ENCODE measurements at regions not wholly inside any gene's neighbourhood (a gene's known extent, or its start where the extent isn't known, plus 50 kb on each side); places are given as distances from the start of the nearest gene placed in this dataset.

DNA sequence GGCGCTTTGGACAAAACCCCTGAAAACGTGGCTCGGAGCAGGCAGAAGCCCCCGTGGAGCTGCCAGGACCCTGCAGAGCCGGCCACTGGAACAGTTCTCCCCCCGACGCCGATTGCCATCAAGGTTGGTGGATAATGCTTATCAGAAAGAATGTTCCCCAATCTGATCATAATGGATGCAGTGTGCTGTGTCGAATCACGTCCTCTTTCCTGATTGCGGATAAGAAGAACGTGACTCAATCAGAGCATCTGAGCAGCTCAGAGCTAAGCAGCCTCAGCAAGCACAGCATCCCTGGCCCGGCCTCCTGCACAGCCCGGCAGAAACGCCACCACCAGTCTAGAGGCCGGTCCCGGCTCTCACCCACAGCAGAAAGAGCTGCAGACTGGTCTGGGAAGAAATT, 488.0 kb downstream of the EIPR1 start:
- Mint-ChIP-seq H3K36me3 (ENCODE audit: low read depth) (no peaks in the 10 kb centered on the region), H3K9me3 (no peaks in the 10 kb centered on the region), H3K27me3 (peaks cover 23% of the 10 kb centered on the region), H3K27ac (no peak overlapping the region), H3K4me3 (no peak overlapping the region), H3K4me1 (ENCODE audit: low read depth) (no peaks in the 10 kb centered on the region)
- POLR2A ChIA-PET = no interaction called here
- Histone ChIP-seq H3K4me1 (ENCODE audit: insufficient read depth, low read length) (no peaks in the 10 kb centered on the region), H3K9me3 (ENCODE audit: control insufficient read depth in 1 of 2, insufficient read depth in 1 of 2, low read length in 2 of 2) (no peaks in the 10 kb centered on the region), H3K27ac (ENCODE audit: low read depth in 1 of 2, low read length in 2 of 2) (no peak overlapping the region), H3K36me3 (ENCODE audit: insufficient read depth, low read length) (no peaks in the 10 kb centered on the region), H3K27me3 (ENCODE audit: control insufficient read depth in 1 of 2, insufficient read depth in 2 of 2, low read length in 2 of 2) (peaks cover 0 to 2% of the 10 kb centered on the region in 2 experiments), H3K4me3 (ENCODE audit: low read length) (no peak overlapping the region)
- intact Hi-C loops (cut with DNase I, micrococcal nuclease) = no loop called here
- CTCF ChIA-PET = no interaction called here
- no peak for DNase-seq
- TF ChIP-seq, protein P1, sequence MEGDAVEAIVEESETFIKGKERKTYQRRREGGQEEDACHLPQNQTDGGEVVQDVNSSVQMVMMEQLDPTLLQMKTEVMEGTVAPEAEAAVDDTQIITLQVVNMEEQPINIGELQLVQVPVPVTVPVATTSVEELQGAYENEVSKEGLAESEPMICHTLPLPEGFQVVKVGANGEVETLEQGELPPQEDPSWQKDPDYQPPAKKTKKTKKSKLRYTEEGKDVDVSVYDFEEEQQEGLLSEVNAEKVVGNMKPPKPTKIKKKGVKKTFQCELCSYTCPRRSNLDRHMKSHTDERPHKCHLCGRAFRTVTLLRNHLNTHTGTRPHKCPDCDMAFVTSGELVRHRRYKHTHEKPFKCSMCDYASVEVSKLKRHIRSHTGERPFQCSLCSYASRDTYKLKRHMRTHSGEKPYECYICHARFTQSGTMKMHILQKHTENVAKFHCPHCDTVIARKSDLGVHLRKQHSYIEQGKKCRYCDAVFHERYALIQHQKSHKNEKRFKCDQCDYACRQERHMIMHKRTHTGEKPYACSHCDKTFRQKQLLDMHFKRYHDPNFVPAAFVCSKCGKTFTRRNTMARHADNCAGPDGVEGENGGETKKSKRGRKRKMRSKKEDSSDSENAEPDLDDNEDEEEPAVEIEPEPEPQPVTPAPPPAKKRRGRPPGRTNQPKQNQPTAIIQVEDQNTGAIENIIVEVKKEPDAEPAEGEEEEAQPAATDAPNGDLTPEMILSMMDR (IDR thresholded peaks at IDR 0.05) = no peak
- no peak for ATAC-seq (ENCODE audit: poor library complexity)

DNA sequence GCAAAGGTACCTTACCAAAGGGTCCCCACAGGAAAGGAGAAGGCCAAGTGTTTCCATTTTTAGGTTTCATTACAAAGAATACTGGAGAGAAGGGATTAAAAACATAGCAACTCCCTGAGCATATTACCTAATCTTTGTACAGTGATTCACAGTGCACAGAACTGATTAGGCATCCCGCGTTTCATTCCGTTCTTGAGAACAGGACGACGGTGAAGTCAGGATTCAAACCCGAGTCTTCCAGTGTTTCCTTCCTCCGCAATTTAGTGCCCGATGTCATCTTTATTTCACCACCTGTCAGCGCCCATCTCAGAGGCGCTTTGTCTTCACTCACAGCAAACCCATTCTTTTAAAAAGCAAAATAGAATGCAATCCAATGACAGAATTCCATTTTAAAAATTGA, 488.5 kb downstream of the EIPR1 start:
- H3K27ac Mint-ChIP-seq = no peak overlapping the region
- intact Hi-C loops (cut with DNase I, micrococcal nuclease) = no loop called here

DNA sequence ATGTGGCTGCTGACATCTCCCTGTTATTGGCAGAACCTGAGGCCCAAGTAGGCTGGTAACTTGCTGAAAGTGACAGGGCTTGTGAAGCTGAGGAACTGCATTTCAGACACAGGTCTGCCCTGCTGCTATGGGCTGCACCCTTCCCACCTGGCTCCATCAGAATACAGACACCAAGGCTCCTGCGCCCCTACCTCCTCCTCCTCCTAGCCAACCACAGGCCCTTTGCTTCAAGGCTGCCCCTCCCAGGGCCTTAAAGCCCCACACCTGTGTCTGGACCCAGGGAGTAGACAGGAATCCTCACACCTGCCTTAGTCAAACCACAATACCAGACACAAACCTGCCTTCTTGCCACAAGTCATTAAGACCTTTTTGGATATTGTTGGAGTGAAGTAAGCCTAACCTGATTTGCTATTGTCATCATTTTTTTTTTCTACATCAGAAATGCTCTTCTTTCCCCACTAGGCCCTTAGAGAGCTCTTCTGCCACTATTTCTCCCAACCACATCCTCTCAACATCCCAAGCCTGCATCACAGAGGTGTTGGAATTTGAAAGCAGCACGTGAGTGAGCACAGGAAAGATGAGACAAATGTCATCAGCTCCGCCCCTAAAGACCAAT, 489.7 kb downstream of the EIPR1 start:
- H3K4me1 ChIP-seq (ENCODE audit: insufficient read depth, low read length) = no peaks in the 10 kb centered on the region
- no peak overlapping the region for H3K27ac Mint-ChIP-seq

More for the DNA sequence above, 488.5 kb downstream of the EIPR1 start:
- no peaks in the 10 kb centered on the region for H3K36me3 ChIP-seq (ENCODE audit: insufficient read depth, low read length)
- DNase-seq = no peak
- H3K4me1 ChIP-seq (ENCODE audit: insufficient read depth, low read length) = no peaks in the 10 kb centered on the region
- no peaks in the 10 kb centered on the region for H3K9me3 Mint-ChIP-seq
- H3K27me3 Mint-ChIP-seq = peaks cover 23% of the 10 kb centered on the region
- H3K27me3 ChIP-seq (ENCODE audit: control insufficient read depth in 1 of 2, insufficient read depth in 2 of 2, low read length in 2 of 2) = peaks cover 0 to 2% of the 10 kb centered on the region in 2 experiments
- H3K4me3 ChIP-seq (ENCODE audit: low read length) = no peak overlapping the region
- TF ChIP-seq, protein P1 (IDR thresholded peaks at IDR 0.05) = no peak
- H3K27ac ChIP-seq (ENCODE audit: low read depth in 1 of 2, low read length in 2 of 2) = no peak overlapping the region
- H3K4me3 Mint-ChIP-seq = no peak overlapping the region
- H3K9me3 ChIP-seq (ENCODE audit: control insufficient read depth in 1 of 2, insufficient read depth in 1 of 2, low read length in 2 of 2) = no peaks in the 10 kb centered on the region
- POLR2A ChIA-PET = no interaction called here
- no peaks in the 10 kb centered on the region for H3K4me1 Mint-ChIP-seq (ENCODE audit: low read depth)
- no peaks in the 10 kb centered on the region for H3K36me3 Mint-ChIP-seq (ENCODE audit: low read depth)
- no peak for ATAC-seq (ENCODE audit: poor library complexity)
- CTCF ChIA-PET = no interaction called here

More for the DNA sequence above, 489.7 kb downstream of the EIPR1 start:
- H3K36me3 ChIP-seq (ENCODE audit: insufficient read depth, low read length) = no peaks in the 10 kb centered on the region
- ATAC-seq (ENCODE audit: poor library complexity) = no peak
- DNase-seq = no peak
- intact Hi-C loops (cut with DNase I, micrococcal nuclease) = no loop called here
- ChIA-PET POLR2A (no interaction called here), CTCF (no interaction called here)
- no peak overlapping the region for H3K4me3 Mint-ChIP-seq
- no peaks in the 10 kb centered on the region for H3K36me3 Mint-ChIP-seq (ENCODE audit: low read depth)
- peaks cover 0 to 2% of the 10 kb centered on the region in 2 experiments for H3K27me3 ChIP-seq (ENCODE audit: control insufficient read depth in 1 of 2, insufficient read depth in 2 of 2, low read length in 2 of 2)
- no peaks in the 10 kb centered on the region for H3K4me1 Mint-ChIP-seq (ENCODE audit: low read depth)
- H3K9me3 Mint-ChIP-seq = peaks cover 5% of the 10 kb centered on the region
- TF ChIP-seq, protein P1 (IDR thresholded peaks at IDR 0.05) = no peak
- H3K27me3 Mint-ChIP-seq = peaks cover 23% of the 10 kb centered on the region
- H3K4me3 ChIP-seq (ENCODE audit: low read length) = no peak overlapping the region
- H3K27ac ChIP-seq (ENCODE audit: low read depth in 1 of 2, low read length in 2 of 2) = no peak overlapping the region
- H3K9me3 ChIP-seq (ENCODE audit: control insufficient read depth in 1 of 2, insufficient read depth in 1 of 2, low read length in 2 of 2) = no peaks in the 10 kb centered on the region

All from CD4-positive, alpha-beta T cell (primary cell).